ENCODE measurements at regions not wholly inside any gene's neighbourhood (a gene's known extent, or its start where the extent isn't known, plus 50 kb on each side); places are given as distances from the start of the nearest gene placed in this dataset.

DNA sequence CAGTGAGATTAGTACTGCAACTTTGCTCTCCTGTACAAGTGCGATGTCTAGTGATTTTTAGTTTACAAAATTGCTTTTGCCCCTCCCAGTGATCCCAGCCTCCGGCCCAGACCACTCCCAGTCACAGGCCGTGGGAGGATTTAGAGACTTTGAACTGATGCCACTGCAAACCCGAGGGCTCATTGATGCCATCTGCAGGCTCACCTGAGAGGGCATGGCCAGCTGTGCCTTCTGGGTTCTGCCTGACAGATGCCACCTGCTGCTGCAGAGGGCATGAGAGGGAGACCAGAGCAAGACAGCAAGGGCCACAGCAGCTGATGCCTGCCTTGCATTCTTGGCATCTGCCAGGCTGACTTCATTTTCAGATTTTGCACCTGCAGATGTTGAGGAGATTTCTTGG, 593.8 kb downstream of the CDK5RAP2 start:
- DNase-seq: no peak

DNA sequence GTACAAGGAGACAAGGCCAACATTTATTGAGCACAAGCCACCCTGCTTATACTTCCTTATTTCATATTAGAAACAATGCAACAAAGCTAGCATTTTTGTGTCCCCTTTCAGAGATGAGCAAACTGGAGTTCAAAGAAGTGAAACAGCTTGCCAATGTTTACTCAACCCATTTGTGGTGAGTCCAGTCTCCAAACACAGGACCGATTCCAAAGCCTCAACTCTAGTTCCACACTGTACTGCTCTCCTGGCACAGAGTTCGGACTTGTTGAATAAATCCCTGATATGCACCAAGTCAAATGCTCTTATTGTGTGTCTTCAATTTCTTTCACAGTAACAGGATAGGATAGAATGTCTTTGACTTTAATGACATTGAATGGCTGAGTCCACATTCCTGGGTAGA, 604.8 kb upstream of the BRINP1 start:
- DNase-seq: no peak

DNA sequence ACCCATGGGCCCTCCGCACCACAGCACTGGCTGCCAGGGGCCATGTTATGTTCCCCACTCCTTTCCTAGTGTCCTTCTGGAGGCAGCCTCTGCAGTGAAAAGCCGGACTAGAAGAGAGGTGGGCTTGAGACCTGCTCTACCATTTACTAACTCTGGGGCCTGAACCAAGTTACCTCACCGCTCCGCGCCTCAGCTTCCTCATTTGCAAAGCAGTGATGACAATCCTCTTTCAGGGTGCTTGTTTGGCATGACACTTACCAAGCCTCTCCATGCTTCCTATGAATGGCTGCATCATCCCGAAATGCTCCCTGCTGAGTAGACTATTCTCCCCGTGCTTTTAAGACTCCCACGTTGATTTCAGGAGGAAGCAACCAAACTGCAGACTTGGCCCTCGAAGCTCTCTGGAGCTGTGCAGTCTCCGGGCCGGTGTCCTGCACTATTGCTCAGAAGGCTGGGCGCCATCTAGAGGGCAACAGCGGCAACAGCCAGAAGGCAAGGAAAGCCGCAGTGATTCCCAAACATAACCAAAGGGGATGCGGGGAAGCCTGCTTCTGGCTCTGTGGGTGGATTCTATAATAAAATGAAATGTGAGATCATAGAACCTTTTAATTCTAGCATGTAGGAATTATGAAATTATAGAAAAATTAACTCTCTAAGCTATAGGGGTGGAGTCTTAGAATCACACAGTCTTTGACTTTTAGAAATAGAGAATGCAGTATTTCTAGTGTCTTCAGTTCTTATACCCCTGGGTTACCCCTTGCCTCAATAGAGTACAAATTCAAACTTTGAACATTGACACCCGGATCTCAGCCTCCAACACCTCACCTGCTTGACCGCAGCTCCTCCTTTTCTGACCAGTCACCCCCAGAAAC, 599.8 kb upstream of the BRINP1 start:
- peak; percentile 73 for DNase-seq

DNA sequence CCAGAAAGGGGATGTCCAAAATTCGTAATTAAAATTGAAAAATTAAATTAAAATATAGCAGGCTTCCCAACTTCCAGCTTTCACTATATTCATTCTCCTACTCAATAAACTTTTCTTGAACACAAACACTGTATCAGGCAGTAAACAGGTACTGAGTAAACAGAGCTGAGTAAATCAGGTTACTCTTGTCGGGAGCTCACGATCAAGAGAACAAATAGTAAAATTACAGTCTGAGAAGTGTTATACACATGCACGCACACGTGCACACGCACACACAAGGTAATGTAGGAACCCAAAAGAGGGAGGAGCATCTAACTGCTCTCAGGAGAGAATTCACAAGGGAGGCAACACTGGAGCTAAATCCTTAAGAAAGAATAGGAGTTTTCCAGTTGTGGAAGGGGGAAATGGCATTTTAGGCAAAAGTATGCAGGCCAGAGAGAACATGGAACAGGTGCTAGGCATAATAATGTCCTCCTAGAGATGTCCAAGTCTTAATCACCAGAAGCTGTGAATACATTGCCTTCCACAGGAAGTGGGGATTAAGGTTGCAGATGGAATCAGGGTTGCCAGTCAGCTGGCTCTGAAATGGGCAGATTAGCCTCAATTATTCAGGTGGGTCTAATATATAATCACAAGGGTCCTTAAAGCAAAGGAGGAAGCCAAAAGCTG, 598.8 kb upstream of the BRINP1 start:
- DNase-seq: no peak

DNA sequence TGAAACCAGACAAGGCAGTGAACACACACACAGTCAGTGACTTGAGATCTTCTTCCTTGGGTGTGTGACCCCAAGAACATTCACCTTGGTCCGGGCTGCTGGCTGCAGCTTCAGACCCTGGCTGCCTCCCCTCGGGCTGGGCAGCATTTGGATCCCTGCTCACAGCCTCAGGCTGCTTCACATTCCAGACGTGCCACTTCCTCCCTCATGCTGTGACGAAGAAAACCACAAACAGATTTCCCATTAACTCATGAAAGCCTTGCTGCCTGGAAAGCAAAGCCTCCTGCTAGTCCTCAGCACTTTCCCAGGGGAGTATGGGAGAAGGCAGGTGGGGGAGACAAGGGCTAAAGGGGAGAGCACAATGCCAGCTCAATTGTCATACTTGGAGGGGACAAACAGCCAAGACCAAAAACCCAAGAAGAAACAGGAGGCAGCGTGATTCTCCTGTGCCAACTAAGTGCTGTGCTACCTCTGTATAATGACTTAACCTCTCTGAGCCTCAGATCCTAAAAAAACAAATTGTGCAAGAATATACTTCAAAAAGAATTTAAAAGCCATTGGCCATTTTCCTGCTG, 594.6 kb upstream of the BRINP1 start:
- no peak for DNase-seq

DNA sequence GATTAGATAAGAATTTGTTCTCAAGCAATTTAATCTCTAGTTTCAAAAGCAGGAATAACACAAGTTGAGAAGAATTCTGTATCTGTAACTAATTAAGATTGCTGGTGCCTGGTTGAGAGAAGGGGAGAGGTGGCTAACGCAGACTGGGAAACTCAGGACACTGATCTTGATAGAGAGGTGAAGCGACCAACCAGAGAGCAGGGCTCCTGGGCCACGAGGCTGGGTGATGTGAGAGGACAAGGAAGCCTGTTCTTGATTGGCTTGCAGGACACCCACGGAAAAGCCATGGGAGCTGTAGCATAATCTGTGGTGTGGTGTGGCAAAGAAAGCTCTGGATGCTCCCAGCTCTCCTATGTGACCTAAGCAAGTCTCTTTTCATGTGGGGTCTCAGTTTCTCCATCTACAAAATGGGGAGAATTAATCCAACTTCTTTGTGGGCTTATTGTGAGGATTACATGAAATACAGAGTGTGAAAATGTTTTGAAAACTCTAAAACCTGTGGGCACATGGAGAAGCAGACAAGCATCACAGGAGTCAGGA, 594.1 kb upstream of the BRINP1 start:
- no peak for DNase-seq

DNA sequence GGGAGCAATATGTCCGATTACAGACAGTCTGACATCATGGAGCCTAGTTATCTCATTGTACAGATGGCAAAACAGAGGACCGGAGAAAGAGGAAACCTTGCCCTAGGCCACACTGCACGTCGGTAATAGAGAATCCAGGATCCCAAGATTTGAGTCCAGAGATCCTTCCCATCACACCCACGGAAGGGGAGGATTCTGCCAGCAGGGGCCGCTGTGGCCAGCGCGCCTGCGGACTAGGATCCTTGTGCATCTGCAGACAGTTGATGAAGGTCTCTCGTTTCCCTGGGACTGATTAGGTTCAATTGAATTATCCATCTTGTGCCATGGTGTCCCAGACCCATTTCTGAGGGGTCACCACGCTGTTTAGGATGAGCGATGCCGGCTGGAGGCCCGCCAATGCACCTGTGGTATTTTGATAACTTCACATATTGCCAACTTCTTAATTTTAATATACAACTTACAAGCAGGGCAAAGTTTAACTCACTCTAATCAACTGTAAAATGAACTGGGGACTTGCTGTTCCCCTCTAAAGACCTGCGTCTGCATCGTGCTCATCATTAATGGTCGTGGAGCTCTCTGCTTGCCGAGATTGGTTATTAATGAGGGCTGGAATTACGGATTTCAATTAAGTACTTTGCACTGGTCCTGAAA, 592.7 kb upstream of the BRINP1 start:
- DNase-seq: peak; percentile 51

DNA sequence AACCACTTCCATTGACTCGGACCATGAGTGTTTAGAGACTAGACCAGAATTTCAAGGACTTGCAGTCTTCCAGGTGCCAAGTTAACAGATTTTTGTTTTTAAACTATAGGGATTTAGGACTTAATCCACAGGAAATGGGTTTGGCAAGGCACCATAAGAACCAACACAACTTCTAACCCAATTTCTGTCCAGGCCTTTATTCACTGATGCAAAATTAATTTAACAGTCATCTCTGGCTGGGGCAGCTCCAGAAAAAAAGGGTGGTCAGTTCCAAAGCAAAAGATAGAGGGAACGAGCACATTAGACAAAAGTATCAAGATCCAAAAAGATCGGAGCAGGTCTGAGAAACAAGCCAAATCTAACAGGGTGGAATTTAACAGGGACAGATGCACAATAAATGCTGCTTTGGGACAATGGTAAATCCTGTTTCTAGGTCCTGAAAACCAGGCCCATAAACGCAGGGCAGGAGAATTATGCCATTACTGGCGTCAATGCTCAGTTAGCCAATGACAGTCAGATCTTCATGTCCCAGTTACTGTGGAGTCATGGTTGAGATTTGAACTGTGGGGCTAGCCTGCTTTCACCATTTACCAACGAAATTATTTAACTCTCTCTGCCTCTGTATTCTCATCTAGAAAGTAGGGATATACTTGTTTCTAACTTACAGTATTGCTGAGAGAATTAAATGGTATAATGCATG, 590.8 kb upstream of the BRINP1 start:
- no peak for DNase-seq

DNA sequence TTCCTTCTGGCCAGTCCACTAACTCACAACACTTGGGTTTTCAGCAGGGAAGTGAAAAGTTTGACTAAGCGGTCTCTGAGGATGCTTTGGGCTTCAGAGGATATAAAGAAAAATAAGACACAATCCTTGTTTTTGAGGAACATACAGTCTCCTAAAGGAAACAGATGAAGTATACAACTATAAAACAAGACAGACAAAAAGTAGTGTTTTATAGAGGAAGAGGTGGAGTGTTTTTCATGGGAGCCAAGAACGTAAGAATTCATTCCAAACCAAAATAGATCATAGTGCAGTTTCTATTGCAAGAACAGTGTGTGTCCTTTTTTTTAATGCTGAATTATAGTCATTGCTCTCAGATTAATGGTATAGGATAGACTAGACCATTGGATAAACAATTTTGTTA, 586.9 kb upstream of the BRINP1 start:
- no peak for DNase-seq

DNA sequence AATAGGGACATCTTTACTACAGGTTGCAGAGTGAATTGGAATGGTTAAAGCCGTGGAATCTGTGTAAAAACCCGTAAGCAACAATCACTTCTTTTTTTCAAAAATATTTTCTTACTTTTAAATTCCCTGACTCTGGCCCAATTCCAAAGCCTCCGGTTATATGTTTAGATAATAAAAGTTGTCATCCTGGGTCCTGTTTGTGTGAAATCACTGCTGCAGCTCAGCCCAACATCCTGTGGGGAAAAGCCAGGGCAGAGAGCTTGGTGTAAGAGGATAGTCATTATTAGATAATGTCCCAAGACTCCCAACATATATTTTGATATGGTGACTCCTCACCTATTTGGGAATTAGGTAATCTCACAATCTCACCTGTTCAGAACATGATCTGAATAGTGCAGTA, 586.0 kb upstream of the BRINP1 start:
- no peak for DNase-seq

DNA sequence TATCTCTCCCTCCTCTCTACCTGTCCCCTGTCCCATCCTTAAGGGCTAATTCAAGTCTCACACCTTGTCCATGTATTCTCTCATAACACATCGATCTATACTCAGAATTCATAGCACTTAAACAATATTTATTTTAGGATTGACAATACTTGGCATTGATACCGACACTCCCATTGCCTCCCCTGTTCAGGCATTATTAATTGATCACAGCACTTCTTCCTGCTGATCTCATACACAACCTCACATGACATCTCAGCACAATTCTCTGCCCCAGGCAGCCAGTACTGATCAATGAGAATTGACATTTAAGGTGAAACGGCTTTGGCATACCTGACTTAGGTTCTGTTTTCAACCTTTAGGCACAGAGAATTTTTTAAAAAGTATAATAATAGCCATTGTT, 582.4 kb upstream of the BRINP1 start:
- DNase-seq: no peak

DNA sequence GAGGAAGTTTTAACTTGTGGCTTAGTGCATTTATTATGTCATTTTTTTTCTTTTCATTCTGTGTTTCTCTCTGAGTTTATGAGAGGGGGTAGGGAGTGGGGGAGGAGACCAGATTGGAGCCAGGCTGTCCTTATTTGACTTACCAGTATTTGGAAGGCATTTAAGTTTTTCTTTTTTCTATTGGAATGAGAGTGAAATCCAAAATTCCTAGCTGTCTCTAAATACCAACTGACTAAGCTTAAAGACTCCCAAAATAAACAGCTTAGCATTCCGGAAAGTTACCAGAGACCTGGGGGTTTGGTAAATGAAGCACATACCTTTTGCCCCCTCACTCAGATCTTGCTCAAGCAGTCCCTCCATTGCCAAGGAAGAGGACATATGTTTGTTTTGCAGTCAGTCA, 581.9 kb upstream of the BRINP1 start:
- DNase-seq: no peak

DNA sequence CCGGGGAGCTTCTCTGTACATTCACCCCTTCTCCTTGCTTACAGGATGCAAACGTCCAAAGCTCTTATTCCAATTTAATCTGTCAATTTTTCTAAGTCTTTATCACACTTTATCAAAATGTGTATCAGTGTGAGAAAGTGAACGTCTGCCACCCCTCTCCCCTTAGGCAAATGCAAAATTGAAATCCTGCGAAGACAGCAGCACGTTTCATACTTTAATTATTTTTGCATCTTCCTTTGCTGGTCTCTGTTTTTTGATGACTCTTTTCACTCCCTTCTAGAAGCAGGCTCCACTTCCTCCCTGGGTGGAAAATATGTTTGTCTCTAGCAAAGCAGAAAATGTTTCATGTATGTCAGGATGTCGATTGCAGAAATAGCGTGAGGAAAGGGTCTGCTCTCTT, 576.5 kb upstream of the BRINP1 start:
- no peak for DNase-seq

DNA sequence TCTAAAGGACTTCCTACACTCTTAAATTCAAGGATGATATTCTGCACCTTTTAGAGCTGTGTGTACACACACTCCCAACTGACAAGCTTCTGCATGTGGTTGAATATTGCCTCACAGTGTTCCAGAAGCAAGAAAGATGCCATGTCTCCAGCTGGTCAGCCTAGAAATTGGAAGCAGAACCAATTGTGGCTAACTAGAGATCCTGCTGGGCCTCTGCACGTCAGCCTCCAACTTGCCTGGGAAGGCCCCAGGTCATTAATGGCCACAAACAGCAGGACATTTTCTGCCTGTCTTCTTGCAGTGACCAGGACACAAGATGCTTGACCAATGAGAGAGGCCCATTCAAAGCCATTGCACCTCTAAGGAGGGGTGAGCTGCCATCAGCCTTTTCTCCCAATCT, 571.9 kb upstream of the BRINP1 start:
- DNase-seq: no peak

DNA sequence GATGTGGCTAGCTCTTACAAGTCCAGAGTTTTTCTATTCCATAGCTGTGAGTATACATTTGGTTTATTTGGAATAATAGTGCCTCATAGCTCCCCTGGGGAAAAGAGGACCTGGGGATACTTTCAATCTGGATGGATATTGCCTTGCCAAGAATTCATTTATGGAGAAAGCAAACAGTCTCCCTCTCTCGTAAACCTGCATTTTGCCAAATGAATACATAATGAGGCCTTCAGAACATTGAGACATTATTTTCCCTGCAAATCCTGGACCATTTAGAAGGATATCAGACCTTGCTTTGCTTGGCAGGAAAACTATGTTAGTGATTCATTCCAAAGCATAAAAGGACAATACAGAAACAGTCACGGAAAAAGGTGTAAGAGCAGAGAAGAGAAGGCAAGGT, 569.6 kb upstream of the BRINP1 start:
- DNase-seq: no peak

DNA sequence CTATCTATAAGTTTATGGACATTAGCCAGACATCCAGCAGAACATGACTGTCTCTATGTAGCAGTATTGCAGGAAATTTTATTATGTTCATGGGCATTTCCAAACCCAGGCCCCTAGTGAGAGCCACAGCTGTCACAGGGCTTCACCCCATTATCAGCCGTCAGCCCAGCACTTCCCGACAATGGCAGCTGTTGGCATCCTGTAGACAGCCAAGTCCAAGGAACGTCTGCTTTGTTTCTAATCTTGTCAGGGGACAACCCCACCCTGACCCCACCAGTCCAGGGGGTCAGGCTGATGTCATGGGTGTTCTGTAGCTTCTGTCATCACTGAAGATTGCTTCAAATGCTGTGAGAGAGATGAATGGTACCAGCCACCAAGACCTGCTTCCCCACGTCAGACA, 565.3 kb upstream of the BRINP1 start:
- no peak for DNase-seq

DNA sequence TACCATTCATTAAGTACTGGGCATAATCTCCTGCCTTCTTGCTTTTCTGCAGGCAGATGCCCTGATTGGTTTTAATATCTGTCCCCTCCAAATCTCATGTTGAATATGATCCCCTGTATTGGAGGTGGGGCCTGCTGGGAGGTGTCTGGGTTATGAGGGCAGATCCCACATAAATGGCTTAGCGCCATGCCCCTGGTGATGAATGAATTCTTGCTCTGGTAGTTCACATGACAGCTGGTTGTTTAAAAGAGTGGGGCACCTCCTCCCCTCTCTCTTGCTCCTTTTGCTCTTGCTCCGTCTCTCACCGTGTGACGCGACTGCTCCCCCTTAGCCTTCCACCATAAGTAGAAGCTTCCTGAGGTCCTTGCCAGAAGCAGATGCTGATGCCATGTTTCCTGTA, 564.0 kb upstream of the BRINP1 start:
- DNase-seq: no peak

DNA sequence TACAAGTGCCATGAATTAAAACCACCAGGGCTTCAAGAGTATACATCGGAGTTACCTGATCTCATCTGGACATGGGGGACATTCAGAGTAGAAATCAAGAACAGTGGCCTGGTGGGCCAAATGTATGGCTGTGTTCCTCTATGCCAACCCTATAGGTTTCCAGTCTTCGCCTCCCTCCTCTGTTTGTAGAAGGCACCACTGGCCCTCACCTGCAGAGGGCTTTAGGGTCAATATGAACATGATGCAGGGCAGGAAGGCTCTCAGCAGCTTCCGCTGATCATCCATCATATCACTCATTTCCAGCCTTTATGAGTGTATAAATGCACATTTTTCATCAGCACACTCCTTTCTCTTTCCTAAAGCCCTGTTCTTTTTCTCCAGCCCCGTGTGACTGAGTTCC, 555.5 kb upstream of the BRINP1 start:
- DNase-seq: no peak

DNA sequence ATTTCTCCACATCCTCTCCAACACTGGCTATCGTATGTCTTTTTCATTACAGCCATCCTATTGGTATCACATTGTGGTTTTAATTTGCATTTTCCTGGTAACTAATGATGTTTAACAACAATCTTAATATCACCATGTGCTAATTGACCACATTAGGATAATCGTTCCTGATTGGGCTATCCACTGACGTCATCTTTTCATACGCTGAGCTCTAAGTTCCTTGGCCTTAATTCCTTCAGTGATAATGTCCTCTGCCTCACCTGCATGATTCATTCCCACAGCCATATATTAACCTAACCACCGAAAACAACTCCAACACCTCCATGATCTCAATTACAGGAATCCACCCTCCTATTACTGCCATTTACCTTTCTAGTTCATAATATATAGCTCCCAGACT, 547.9 kb upstream of the BRINP1 start:
- DNase-seq: no peak

DNA sequence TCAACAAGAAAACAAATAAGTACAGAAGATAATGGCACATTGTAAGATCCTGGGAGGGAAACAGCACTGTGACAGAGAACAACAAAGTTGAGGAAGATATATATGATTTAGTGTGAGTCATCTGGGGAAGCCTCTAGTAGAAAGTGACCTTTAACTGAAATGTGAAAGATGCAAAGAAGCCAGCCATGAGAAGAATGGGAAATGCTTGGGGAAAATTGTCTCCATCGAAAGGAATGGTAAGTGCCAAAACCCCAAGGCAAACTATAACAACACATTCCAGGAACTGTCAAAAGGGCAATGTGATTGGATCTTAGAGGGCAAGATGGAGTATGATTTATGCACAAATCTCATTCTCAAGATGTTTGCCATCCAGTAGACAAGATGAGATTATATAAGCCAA, 537.8 kb upstream of the BRINP1 start:
- no peak for DNase-seq

DNA sequence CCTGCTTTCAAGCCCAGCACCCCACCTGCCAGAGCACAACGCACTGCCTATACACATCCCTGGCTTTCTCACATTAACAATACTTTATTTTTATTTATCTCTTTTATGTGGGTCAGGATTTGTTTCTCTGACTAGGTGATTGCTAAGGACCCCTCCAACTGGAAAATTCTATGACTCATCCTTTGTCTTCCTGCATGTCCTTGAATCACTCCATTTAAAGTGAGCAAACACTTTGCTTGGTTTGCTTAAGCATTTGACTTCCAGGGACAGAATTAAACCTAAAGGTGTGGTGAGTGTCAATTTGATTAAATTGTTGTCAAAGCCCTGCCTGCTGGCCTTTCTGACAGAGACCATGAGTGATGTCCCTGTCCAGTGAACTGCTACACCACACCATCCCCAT, 536.5 kb upstream of the BRINP1 start:
- no peak for DNase-seq

DNA sequence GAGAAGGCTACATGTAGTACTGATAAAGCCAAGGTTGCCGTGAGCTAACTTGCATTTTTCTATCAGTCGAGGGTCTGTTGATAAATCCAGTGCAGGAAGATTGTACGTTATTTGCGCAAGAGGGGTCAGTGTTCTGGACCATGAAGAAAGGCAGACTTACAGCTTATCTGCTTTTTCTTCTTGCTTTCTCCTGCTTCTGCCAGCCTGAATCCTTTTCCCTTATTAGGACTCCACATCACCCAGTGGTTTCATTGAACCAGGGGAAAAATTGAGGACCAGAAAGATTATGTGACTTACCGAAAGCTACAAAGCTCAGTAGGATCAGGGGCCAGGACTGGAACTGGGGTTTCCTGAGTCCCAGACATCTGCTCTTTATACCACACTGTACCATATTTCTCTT, 534.6 kb upstream of the BRINP1 start:
- DNase-seq: no peak

DNA sequence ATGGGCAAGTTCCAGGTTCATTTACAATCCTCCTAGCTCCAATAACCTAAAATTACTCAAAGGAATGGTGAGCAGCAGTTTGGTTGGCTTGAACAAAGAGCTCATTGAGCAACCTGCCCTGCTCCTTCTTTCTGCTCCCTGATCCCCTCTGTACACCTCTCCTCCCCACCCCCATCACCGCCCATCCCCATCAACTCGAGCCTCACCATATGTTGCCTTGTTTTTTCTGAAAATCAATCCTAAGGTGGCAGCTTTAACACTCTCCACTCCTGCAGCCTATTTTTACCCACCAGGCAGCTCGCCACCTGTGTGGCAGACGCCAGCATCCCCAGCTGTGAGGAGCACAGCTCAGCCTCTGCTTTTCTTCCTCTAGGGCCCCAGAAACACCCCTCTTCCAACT, 533.4 kb upstream of the BRINP1 start:
- DNase-seq: no peak

Data from activated CD8-positive, alpha-beta memory T cell treated with anti-CD3 and anti-CD28 coated beads, Interleukin-2, amount 50 U/mL, for 48 hours (primary cell).